NT2/D1 (cell line): ENCODE measurements at regions not wholly inside any gene's neighbourhood (a gene's known extent, or its start where the extent isn't known, plus 50 kb on each side); places are given as distances from the start of the nearest gene placed in this dataset.

Source experiments
- SUZ12 ChIP-seq: IDR thresholded peaks from 2 replicates; pipeline ENCODE4 v1.6.1; 2011; ENCODE audit not compliant: insufficient read length, insufficient read depth; ENCODE audit errors: extremely low read depth
- YY1 ChIP-seq: IDR thresholded peaks from 2 replicates; pipeline ENCODE4 v1.6.1; 2011; ENCODE audit not compliant: insufficient read length, insufficient read depth
- ZNF274 ChIP-seq: IDR thresholded peaks from 2 replicates; pipeline ENCODE4 v1.6.1; 2011; ENCODE audit warnings: mild to moderate bottlenecking, low read depth, low read length

DNA sequence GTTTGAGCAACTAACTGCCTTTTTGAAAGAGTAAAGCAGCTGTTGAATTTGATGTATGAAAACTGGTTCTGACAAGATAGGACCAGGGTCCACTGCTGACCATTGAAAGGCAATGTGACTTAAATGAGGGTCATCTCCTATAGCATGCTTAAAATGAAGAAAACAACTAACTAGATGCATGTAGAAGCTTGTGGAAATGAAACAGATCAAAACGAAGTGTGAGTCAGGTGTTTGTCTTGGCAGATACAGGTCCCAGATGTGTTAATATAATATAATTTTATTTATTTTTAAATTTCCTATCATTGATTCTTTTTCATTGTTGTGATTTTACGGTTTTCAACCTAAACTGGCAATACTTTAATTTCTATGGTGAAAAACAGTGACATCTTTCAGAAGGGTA, 83.6 kb downstream of the ATOH1 start:
- TF ChIP-seq YY1 = no peak
- TF ChIP-seq SUZ12 = no peak
- TF ChIP-seq ZNF274 = no peak
